HepG2 (cell line): ENCODE measurements at regions not wholly inside any gene's neighbourhood (a gene's known extent, or its start where the extent isn't known, plus 50 kb on each side); places are given as distances from the start of the nearest gene placed in this dataset.

ENCODE experiments used
- ATAC-seq: fragments of 200-7000 bp; cut with Tn5 transposase; 3 replicates; pipeline ENCODE4 v1.9.1; 2020; ENCODE audit warnings: mild to moderate bottlenecking, moderate library complexity
- BruUV-seq: library from RNA; stranded (reverse); fragments of 400-500 nt; replicated peaks from 2 replicates; lab custom pipeline; 2021; lab: Mats Ljungman, UMichigan
- CTCF ChIA-PET: fragments of 300-600 bp; formaldehyde crosslinking; extraction: SDS; loops from one replicate; lab custom pipeline; 2021; ENCODE audit warnings: low total read pairs, inconsistent platforms, low intra/inter-chr PET ratio; lab: Yijun Ruan, JAX
- POLR2A ChIA-PET: fragments of 350-600 bp; sonication (Branson Sonifier 250); formaldehyde crosslinking; loops from one replicate; lab custom pipeline; 2020; ENCODE audit warnings: antibody characterized with exemption, inconsistent platforms; lab: Yijun Ruan, JAX
- DNase-seq: peaks from one replicate; pipeline ENCODE4 v3.0.0-alpha.2; 2015; ENCODE audit warnings: low spot score
- FAIRE-seq: peaks from 3 replicates; lab custom pipeline; 2011; peaks lifted over from hg19 to GRCh38; lab: Jason Lieb, UNC
- H2AFZ ChIP-seq: one replicate; pipeline ENCODE4 v1.6.1; 2011; ENCODE audit warnings: low read length, inconsistent platforms
- H3K27ac ChIP-seq: fragments of 300-600 bp; 3 replicates; pipeline ENCODE4 v1.8.0; 2011; ENCODE audit warnings: mixed run types, mild to moderate bottlenecking, mixed read lengths, low read length, inconsistent platforms; ENCODE audit not compliant: insufficient read depth; ENCODE audit errors: extremely low read length
- H3K27me3 ChIP-seq, 2 experiments: fragments of 200-600 bp in 1 of 2; 2 replicates in 1 of 2; 3 replicates in 1 of 2; pipeline versions ENCODE4 v1.6.0 to v1.8.0; 2011; ENCODE audit warnings: low read length in 2 of 2, mild to moderate bottlenecking in 2 of 2, moderate library complexity in 2 of 2, inconsistent platforms in 1 of 2; ENCODE audit not compliant: insufficient read depth in 2 of 2, control insufficient read depth in 1 of 2
- H3K36me3 ChIP-seq, 2 experiments: fragments of 200-600 bp in 1 of 2; replicated peaks in 1 of 2; 2 replicates in 1 of 2; 3 replicates in 1 of 2; pipeline versions ENCODE4 v1.5.1 to v1.8.0; 2011; ENCODE audit warnings: low read length in 2 of 2, inconsistent platforms in 1 of 2; ENCODE audit not compliant: insufficient read depth in 2 of 2, control insufficient read depth in 1 of 2
- H3K4me1 ChIP-seq: 2 replicates; pipeline ENCODE4 v1.5.1; 2012; ENCODE audit warnings: low read length, inconsistent platforms; ENCODE audit not compliant: insufficient read depth
- H3K4me2 ChIP-seq: 2 replicates; pipeline ENCODE4 v1.6.0; 2011; ENCODE audit warnings: low read depth, low read length, inconsistent platforms
- H3K4me3 ChIP-seq, 3 experiments: fragments of 200-600 bp in 1 of 3; sonication (generic), shearing (Covaris generic) in 1 of 3; replicated peaks in 1 of 3; 2 replicates each; pipeline ENCODE4 v1.5.1; 2011 to 2016; ENCODE audit warnings: low read length in 3 of 3, inconsistent platforms in 2 of 3, low read depth in 2 of 3, mild to moderate bottlenecking in 2 of 3, control low read depth in 1 of 3, mixed read lengths in 1 of 3; ENCODE audit not compliant: insufficient read depth in 1 of 3
- H3K79me2 ChIP-seq: one replicate; pipeline ENCODE4 v1.6.1; 2011; ENCODE audit warnings: low read length, inconsistent platforms; ENCODE audit not compliant: insufficient read depth
- H3K9ac ChIP-seq: 2 replicates; pipeline ENCODE4 v1.6.0; 2011; ENCODE audit warnings: mild to moderate bottlenecking, low read depth, low read length, inconsistent platforms; ENCODE audit not compliant: insufficient read depth
- H3K9me3 ChIP-seq: 2 replicates; pipeline ENCODE4 v1.5.1; 2012; ENCODE audit warnings: mild to moderate bottlenecking, low read length
- H4K20me1 ChIP-seq: 2 replicates; pipeline ENCODE4 v1.6.0; 2011; ENCODE audit warnings: inconsistent platforms, mild to moderate bottlenecking, low read length, moderate library complexity; ENCODE audit not compliant: insufficient read depth
- CREB1 ChIP-seq, 2 experiments: fragments of 450-650 bp in 1 of 2; IDR thresholded peaks; 2 replicates each; pipeline ENCODE4 v1.6.1; 2016 to 2017; ENCODE audit warnings: control low read depth in 1 of 2, mild to moderate bottlenecking in 1 of 2, missing compliant biosample characterization in 1 of 2, missing genetic modification characterization in 1 of 2
- ESRRA ChIP-seq: sonication (generic); formaldehyde crosslinking; IDR thresholded peaks from 2 replicates; pipeline ENCODE4 v1.5.1; 2020; ENCODE audit warnings: mild to moderate bottlenecking, low read depth, missing genetic modification reagents
- PHF8 ChIP-seq: sonication (generic); formaldehyde crosslinking; IDR thresholded peaks from 2 replicates; pipeline ENCODE4 v1.5.0; 2020; ENCODE audit warnings: missing genetic modification reagents
- ZKSCAN5 ChIP-seq: sonication (generic); formaldehyde crosslinking; IDR thresholded peaks from 2 replicates; pipeline ENCODE4 v1.5.1; 2020; ENCODE audit warnings: mild to moderate bottlenecking, missing genetic modification reagents
- WGBS: methylation state at CpG from one replicate; pipeline ENCODE4 v1.1.6; 2017; ENCODE audit warnings: low lambda C conversion rate; 5-methylcytosine and 5-hydroxymethylcytosine counted together
- in situ Hi-C: cut with HindIII; loops from 2 replicates; pipeline ENCODE4 v1.10.0; 2017; ENCODE audit warnings: low pct_unique_long_range_greater_than_20kb; ENCODE audit not compliant: extremely low pct_ligation_motif_present
- intact Hi-C: fragments of 100-400 bp; cut with micrococcal nuclease; formaldehyde crosslinking; loops from one replicate; pipeline ENCODE4 v1.10.0; 2022; ENCODE audit not compliant: unreplicated experiment
- TF ChIP-seq, protein P1 (sequence below): sonication (generic); formaldehyde crosslinking; IDR thresholded peaks from 2 replicates; pipeline ENCODE4 v1.4.0; 2020; ENCODE audit warnings: mild to moderate bottlenecking, missing genetic modification reagents
- TF ChIP-seq, protein P2 (sequence below): sonication (generic); formaldehyde crosslinking; IDR thresholded peaks from 2 replicates; pipeline ENCODE4 v1.4.0; 2020; ENCODE audit warnings: mild to moderate bottlenecking, low read depth, missing genetic modification reagents

GRCh38 chr5:118552731-118553360 is 435.5 kb downstream of the DTWD2 start:
- ChIA-PET POLR2A (no interaction called here), CTCF (no interaction called here)
- no TSS peak for BruUV-seq
- no peak overlapping the region for H3K9ac ChIP-seq
- H3K27me3 ChIP-seq: no peaks in the 10 kb centered on the region; a peak in 1 of 5 replicates
- no peaks in the 10 kb centered on the region for H3K4me1 ChIP-seq
- no peaks in the 10 kb centered on the region for H3K79me2 ChIP-seq
- no peaks in the 10 kb centered on the region for H3K9me3 ChIP-seq
- WGBS: 3% methylated on average over 2 of the region's 2 CpGs
- intact Hi-C loops: no loop called here
- H3K36me3 ChIP-seq: no peaks in the 10 kb centered on the region
- H2AFZ ChIP-seq: no peak overlapping the region
- no peak overlapping the region for H3K4me2 ChIP-seq
- no peak for FAIRE-seq
- H4K20me1 ChIP-seq: no peaks in the 10 kb centered on the region
- no peak for TF ChIP-seq CREB1 (IDR thresholded peaks at IDR 0.05)
- no peak for TF ChIP-seq CREB1 (CRISPR knock-in tag; IDR thresholded peaks at IDR 0.05)
- TF ChIP-seq ZKSCAN5 (CRISPR knock-in tag): no peak
- TF ChIP-seq, protein P1, sequence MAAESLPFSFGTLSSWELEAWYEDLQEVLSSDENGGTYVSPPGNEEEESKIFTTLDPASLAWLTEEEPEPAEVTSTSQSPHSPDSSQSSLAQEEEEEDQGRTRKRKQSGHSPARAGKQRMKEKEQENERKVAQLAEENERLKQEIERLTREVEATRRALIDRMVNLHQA (CRISPR knock-in tag): no peak
- TF ChIP-seq, protein P2, sequence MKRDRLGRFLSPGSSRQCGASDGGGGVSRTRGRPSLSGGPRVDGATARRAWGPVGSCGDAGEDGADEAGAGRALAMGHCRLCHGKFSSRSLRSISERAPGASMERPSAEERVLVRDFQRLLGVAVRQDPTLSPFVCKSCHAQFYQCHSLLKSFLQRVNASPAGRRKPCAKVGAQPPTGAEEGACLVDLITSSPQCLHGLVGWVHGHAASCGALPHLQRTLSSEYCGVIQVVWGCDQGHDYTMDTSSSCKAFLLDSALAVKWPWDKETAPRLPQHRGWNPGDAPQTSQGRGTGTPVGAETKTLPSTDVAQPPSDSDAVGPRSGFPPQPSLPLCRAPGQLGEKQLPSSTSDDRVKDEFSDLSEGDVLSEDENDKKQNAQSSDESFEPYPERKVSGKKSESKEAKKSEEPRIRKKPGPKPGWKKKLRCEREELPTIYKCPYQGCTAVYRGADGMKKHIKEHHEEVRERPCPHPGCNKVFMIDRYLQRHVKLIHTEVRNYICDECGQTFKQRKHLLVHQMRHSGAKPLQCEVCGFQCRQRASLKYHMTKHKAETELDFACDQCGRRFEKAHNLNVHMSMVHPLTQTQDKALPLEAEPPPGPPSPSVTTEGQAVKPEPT (CRISPR knock-in tag): no peak
- no peak for TF ChIP-seq ESRRA (CRISPR knock-in tag)
- TF ChIP-seq PHF8: no peak
- no peak for DNase-seq
- no peak overlapping the region for H3K4me3 ChIP-seq
- no peak overlapping the region for H3K27ac ChIP-seq
- in situ Hi-C loops: no loop called here
- no peak for ATAC-seq
